HCT116 (cell line): ENCODE measurements at regions not wholly inside any gene's neighbourhood (a gene's known extent, or its start where the extent isn't known, plus 50 kb on each side); places are given as distances from the start of the nearest gene placed in this dataset.

ENCODE experiments used
- ATAC-seq: fragments of 200-7000 bp; cut with Tn5 transposase; 2 replicates; pipeline ENCODE4 v1.9.1; 2020; ENCODE audit warnings: mild to moderate bottlenecking, moderate library complexity
- BruUV-seq: library from RNA; stranded (reverse); fragments of 400-500 nt; replicated peaks from 2 replicates; lab custom pipeline; 2021; lab: Mats Ljungman, UMichigan
- CTCF ChIA-PET: fragments of 300-600 bp; sonication (Branson Sonifier 250); formaldehyde crosslinking; loops from one replicate; lab custom pipeline; 2021; ENCODE audit warnings: antibody characterized with exemption; lab: Charles Lee
- POLR2A ChIA-PET: fragments of 300-600, 350-600 bp; sonication (Branson Sonifier 250); formaldehyde crosslinking; loops from one replicate; lab custom pipeline; 2021; ENCODE audit warnings: antibody characterized with exemption; lab: Charles Lee
- RAD21 ChIA-PET, 2 experiments: fragments of 300-600 bp; sonication (Branson Sonifier 250); formaldehyde crosslinking; loops; one replicate each; lab custom pipeline; 2023; ENCODE audit warnings: low total read pairs in 2 of 2; ENCODE audit not compliant: uncharacterized antibody in 2 of 2, unreplicated experiment in 2 of 2, low non-redundant PET in 1 of 2; lab: Charles Lee
- DNase-seq: peaks from one replicate; pipeline ENCODE4 v3.0.0-alpha.2; 2010; ENCODE audit warnings: low read depth, low spot score
- H2AFZ ChIP-seq: fragments of 200-600 bp; shearing (Covaris generic), sonication (generic); 2 replicates; pipeline ENCODE4 v1.6.1; 2017; ENCODE audit warnings: low read depth, mixed run types, mixed read lengths, antibody characterized with exemption, low read length; ENCODE audit not compliant: poor library complexity, severe bottlenecking
- H3K27ac ChIP-seq: 2 replicates; pipeline ENCODE4 v1.5.1; 2012; ENCODE audit warnings: low read depth, low read length
- H3K27me3 ChIP-seq: fragments of 200-600 bp; sonication (generic); 2 replicates; pipeline ENCODE4 v1.6.1; 2016; ENCODE audit warnings: mixed run types, low read length, mixed read lengths; ENCODE audit not compliant: insufficient read depth
- H3K36me3 ChIP-seq, 2 experiments: fragments of 200-500 bp in 1 of 2; fragments of 200-600 bp in 1 of 2; sonication (Bioruptor generic) in 1 of 2; sonication (generic) in 1 of 2; 2 replicates each; pipeline versions ENCODE4 v1.5.1 to v1.6.1; 2014 to 2016; ENCODE audit warnings: low read length in 2 of 2, inconsistent platforms in 1 of 2, mixed read lengths in 1 of 2, mixed run types in 1 of 2; ENCODE audit not compliant: insufficient read depth in 2 of 2, control insufficient read depth in 1 of 2
- H3K4me1 ChIP-seq, 2 experiments: fragments of 200-600 bp in 1 of 2; sonication (generic) in 1 of 2; 2 replicates each; pipeline versions ENCODE4 v1.5.1 to v1.6.1; 2012 to 2017; ENCODE audit warnings: low read length in 2 of 2, inconsistent platforms in 1 of 2, mild to moderate bottlenecking in 1 of 2, mixed read lengths in 1 of 2, mixed run types in 1 of 2, moderate library complexity in 1 of 2; ENCODE audit not compliant: insufficient read depth in 2 of 2, control insufficient read depth in 1 of 2
- H3K4me2 ChIP-seq: fragments of 200-600 bp; sonication (generic); 2 replicates; pipeline ENCODE4 v1.6.1; 2017; ENCODE audit warnings: mixed run types, low read length, mixed read lengths
- H3K4me3 ChIP-seq, 2 experiments: fragments of 200-600 bp in 1 of 2; sonication (generic) in 1 of 2; replicated peaks in 1 of 2; 2 replicates each; pipeline ENCODE4 v1.5.1; 2011 to 2016; ENCODE audit warnings: low read length in 2 of 2, control low read depth in 1 of 2, low read depth in 1 of 2, mild to moderate bottlenecking in 1 of 2, mixed read lengths in 1 of 2, mixed run types in 1 of 2
- H3K79me2 ChIP-seq: fragments of 200-600 bp; sonication (generic); 2 replicates; pipeline ENCODE4 v1.6.1; 2017; ENCODE audit warnings: mild to moderate bottlenecking, mixed run types, low read length, moderate library complexity, mixed read lengths; ENCODE audit not compliant: insufficient read depth
- H3K9ac ChIP-seq: fragments of 200-600 bp; sonication (generic); 2 replicates; pipeline ENCODE4 v1.6.1; 2016; ENCODE audit warnings: low read length, mixed read lengths
- H3K9me2 ChIP-seq: fragments of 200-600 bp; sonication (generic), shearing (Covaris generic); 2 replicates; pipeline ENCODE4 v1.6.1; 2017; ENCODE audit warnings: mixed run types, mild to moderate bottlenecking, moderate library complexity; ENCODE audit not compliant: insufficient read depth
- H3K9me3 ChIP-seq, 2 experiments: fragments of 200-500 bp in 1 of 2; fragments of 200-600 bp in 1 of 2; sonication (Bioruptor generic) in 1 of 2; sonication (generic) in 1 of 2; 2 replicates each; pipeline ENCODE4 v1.6.1; 2014 to 2017; ENCODE audit warnings: low read length in 2 of 2, mixed read lengths in 2 of 2, inconsistent platforms in 1 of 2, low read depth in 1 of 2, mild to moderate bottlenecking in 1 of 2, mixed run types in 1 of 2, moderate library complexity in 1 of 2; ENCODE audit not compliant: control insufficient read depth in 1 of 2, insufficient read depth in 1 of 2
- H4K20me1 ChIP-seq: fragments of 200-600 bp; sonication (generic), shearing (Covaris generic); 2 replicates; pipeline ENCODE4 v1.6.1; 2017; ENCODE audit warnings: mixed run types, mild to moderate bottlenecking, moderate library complexity; ENCODE audit not compliant: insufficient read depth
- CBX3 ChIP-seq: IDR thresholded peaks from 2 replicates; pipeline ENCODE4 v1.6.1; 2012; ENCODE audit warnings: low read depth
- CEBPB ChIP-seq: IDR thresholded peaks from 2 replicates; pipeline ENCODE4 v1.6.1; 2012; ENCODE audit warnings: low read depth
- CTCF ChIP-seq, 3 experiments: fragments of 200-600 bp in 1 of 3; sonication (generic) in 1 of 3; IDR thresholded peaks in 2 of 3; conservative IDR thresholded peaks in 1 of 3; 2 replicates each; pipeline ENCODE4 v1.5.1; 2012 to 2017; ENCODE audit warnings: low read depth in 2 of 3, low read length in 2 of 3, antibody characterized with exemption in 1 of 3, borderline replicate concordance in 1 of 3, control low read depth in 1 of 3, mild to moderate bottlenecking in 1 of 3, mixed read lengths in 1 of 3, mixed run types in 1 of 3, moderate library complexity in 1 of 3; ENCODE audit not compliant: insufficient read depth in 1 of 3
- EGR1 ChIP-seq: IDR thresholded peaks from 2 replicates; pipeline ENCODE4 v1.6.1; 2012; ENCODE audit warnings: low read depth
- EZH2 ChIP-seq: fragments of 200-600 bp; sonication (generic); IDR thresholded peaks from 2 replicates; pipeline ENCODE4 v1.6.1; 2017; ENCODE audit warnings: antibody characterized with exemption, mixed run types
- EZH2phosphoT487 ChIP-seq: fragments of 200-600 bp; IDR thresholded peaks from 2 replicates; pipeline ENCODE4 v1.6.1; 2018; ENCODE audit warnings: antibody characterized with exemption, borderline replicate concordance
- JUND ChIP-seq: IDR thresholded peaks from 2 replicates; pipeline ENCODE4 v1.6.1; 2012
- MAX ChIP-seq: IDR thresholded peaks from 2 replicates; pipeline ENCODE4 v1.6.1; 2012
- POLR2AphosphoS5 ChIP-seq: IDR thresholded peaks from 2 replicates; pipeline ENCODE4 v1.6.1; 2011; ENCODE audit warnings: mild to moderate bottlenecking, low read depth, low read length, moderate library complexity
- RAD21 ChIP-seq: IDR thresholded peaks from 2 replicates; pipeline ENCODE4 v1.6.1; 2012; ENCODE audit warnings: low read depth, mild to moderate bottlenecking
- SIN3A ChIP-seq: IDR thresholded peaks from 2 replicates; pipeline ENCODE4 v1.6.1; 2012; ENCODE audit warnings: low read depth
- TCF7L2 ChIP-seq: IDR thresholded peaks from 2 replicates; pipeline ENCODE4 v1.7.0; 2011; ENCODE audit warnings: borderline replicate concordance, inconsistent platforms; ENCODE audit not compliant: insufficient read depth, insufficient read length; ENCODE audit errors: extremely low read depth
- ZFX ChIP-seq: fragments of 450-650 bp; IDR thresholded peaks from 2 replicates; pipeline ENCODE4 v1.6.1; 2017
- ZNF274 ChIP-seq: fragments of 200-500 bp; sonication (Bioruptor generic); IDR thresholded peaks from 2 replicates; pipeline ENCODE4 v1.6.1; 2014; ENCODE audit warnings: mild to moderate bottlenecking, low read depth, low read length, inconsistent platforms
- intact Hi-C: fragments of 100-400 bp; cut with micrococcal nuclease; formaldehyde crosslinking; loops from 2 replicates; pipeline ENCODE4 v1.10.0; 2022

GRCh38 chr3:145698250-145698649, 462.7 kb downstream of the PLOD2 start:
- CTCF ChIA-PET: no interaction called here
- POLR2A ChIA-PET: no interaction called here
- no peaks in the 10 kb centered on the region for H3K9me3 ChIP-seq
- no peaks in the 10 kb centered on the region for H3K27me3 ChIP-seq
- no peak overlapping the region for H2AFZ ChIP-seq
- no peak overlapping the region for H3K4me3 ChIP-seq
- intact Hi-C loops: no loop called here
- no peak for DNase-seq
- H3K9ac ChIP-seq: no peak overlapping the region
- ATAC-seq: no peak
- H3K27ac ChIP-seq: no peak overlapping the region
- BruUV-seq: no TSS peak
- H4K20me1 ChIP-seq: no peaks in the 10 kb centered on the region
- H3K79me2 ChIP-seq: no peaks in the 10 kb centered on the region
- RAD21 ChIA-PET: no interaction called here
- no peaks in the 10 kb centered on the region for H3K4me1 ChIP-seq
- no peaks in the 10 kb centered on the region for H3K36me3 ChIP-seq
- no peaks in the 10 kb centered on the region for H3K9me2 ChIP-seq
- TF ChIP-seq SIN3A (no peak), CEBPB (no peak), EGR1 (no peak), ZFX (no peak), CBX3 (no peak)
- no peak overlapping the region for H3K4me2 ChIP-seq

- no peak for ATAC-seq
- Histone ChIP-seq H3K9me2 (no peaks in the 10 kb centered on the region), H3K79me2 (no peaks in the 10 kb centered on the region), H3K27ac (no peak overlapping the region), H3K9me3 (no peaks in the 10 kb centered on the region), H3K4me2 (no peak overlapping the region), H3K36me3 (no peaks in the 10 kb centered on the region), H3K9ac (no peak overlapping the region), H3K27me3 (no peaks in the 10 kb centered on the region), H4K20me1 (no peaks in the 10 kb centered on the region), H2AFZ (no peak overlapping the region), H3K4me1 (no peaks in the 10 kb centered on the region), H3K4me3 (no peak overlapping the region)
- intact Hi-C loops: no loop called here
- ChIA-PET CTCF (no interaction called here), RAD21 (no interaction called here), POLR2A (no interaction called here)
- DNase-seq: no peak
- BruUV-seq: no TSS peak
- TF ChIP-seq ZNF274: no peak
- no peak for TF ChIP-seq ZFX
- TF ChIP-seq TCF7L2: no peak
- no peak for TF ChIP-seq CEBPB
- TF ChIP-seq SIN3A: no peak
- TF ChIP-seq RAD21: peak; percentile 30; the same call in 1 of the 2 replicates
- TF ChIP-seq EZH2: no peak
- TF ChIP-seq MAX: peak; percentile 19; the same call in 1 of the 2 replicates
- no peak for TF ChIP-seq POLR2AphosphoS5
- TF ChIP-seq JUND: no peak
- no peak for TF ChIP-seq CTCF (IDR thresholded peaks at IDR 0.05 in 2 of 3, conservative IDR thresholded peaks at IDR 0.05 in 1 of 3; ENCODE audit: borderline replicate concordance in 1 of 3, insufficient read depth in 1 of 3, low read depth in 2 of 3, low read length in 2 of 3)
- TF ChIP-seq EZH2phosphoT487: no peak
Measured at GRCh38 chr3:145698749-145699148, 462.2 kb downstream of the PLOD2 start.
